GM12874 (cell line): ENCODE measurements at regions not wholly inside any gene's neighbourhood (a gene's known extent, or its start where the extent isn't known, plus 50 kb on each side); places are given as distances from the start of the nearest gene placed in this dataset.

Experiments
- CTCF ChIP-seq: IDR thresholded peaks from 2 replicates; pipeline ENCODE4 v1.5.1; 2011; ENCODE audit warnings: low read depth, mild to moderate bottlenecking, control low read depth, low read length, moderate library complexity; ENCODE audit not compliant: insufficient read depth

GRCh38 chr13:111650626-111651025 lies 330.2 kb downstream of the TEX29 start:
- no peak for TF ChIP-seq CTCF

GRCh38 chr13:111652676-111653075 lies 332.2 kb downstream of the TEX29 start:
- no peak for TF ChIP-seq CTCF

GRCh38 chr13:111654531-111654930 lies 334.1 kb downstream of the TEX29 start:
- TF ChIP-seq CTCF: no peak

GRCh38 chr13:111656439-111656838 lies 336.0 kb downstream of the TEX29 start:
- no peak for TF ChIP-seq CTCF

- no peak for TF ChIP-seq CTCF
Observed at GRCh38 chr13:111657013-111657412, 336.6 kb downstream of the TEX29 start.

- no peak for TF ChIP-seq CTCF
Observed at GRCh38 chr13:111658145-111659100, 338.0 kb downstream of the TEX29 start.

- TF ChIP-seq CTCF: no peak
Observed at GRCh38 chr13:111659219-111659775, 338.9 kb downstream of the TEX29 start.
